Psoas muscle (tissue), 7 donors: ENCODE measurements at regions not wholly inside any gene's neighbourhood (a gene's known extent, or its start where the extent isn't known, plus 50 kb on each side); places are given as distances from the start of the nearest gene placed in this dataset.

Experiments used
- ATAC-seq, 4 donors: fragments of 200-7000 bp; cut with Tn5 transposase; one replicate each; pipeline ENCODE4 v1.9.1; 2020; ENCODE audit warnings: moderate library complexity in 3 of 4, mild to moderate bottlenecking in 2 of 4
- DNase-seq, 2 donors: peaks; one replicate each; pipeline ENCODE4 v3.0.0-alpha.2; 2020
- H3K27ac ChIP-seq: fragments of 200-600 bp; one replicate; pipeline ENCODE4 v1.8.0; 2022
- H3K27me3 ChIP-seq, 3 donors: fragments of 200-600 bp in 1 of 3; one replicate each; pipeline versions ENCODE4 v1.6.1 to v1.8.0; 2013 to 2022; ENCODE audit warnings: low read length in 2 of 3, mild to moderate bottlenecking in 2 of 3, moderate library complexity in 1 of 3; ENCODE audit not compliant: insufficient read depth in 3 of 3
- H3K36me3 ChIP-seq, 2 donors: fragments of 200-600 bp in 1 of 2; one replicate each; pipeline versions ENCODE4 v1.6.1 to v1.8.0; 2013 to 2022; ENCODE audit warnings: low read depth in 1 of 2, mild to moderate bottlenecking in 1 of 2, moderate library complexity in 1 of 2; ENCODE audit not compliant: insufficient read depth in 1 of 2
- H3K4me1 ChIP-seq: fragments of 200-600 bp; one replicate; pipeline ENCODE4 v1.8.0; 2022
- H3K4me3 ChIP-seq: fragments of 200-600 bp; one replicate; pipeline ENCODE4 v1.8.0; 2022; ENCODE audit warnings: mild to moderate bottlenecking
- H3K9me3 ChIP-seq: fragments of 200-600 bp; one replicate; pipeline ENCODE4 v1.8.0; 2022
- CTCF ChIP-seq: fragments of 200-600 bp; IDR thresholded peaks from one replicate; pipeline ENCODE4 v1.8.0; 2022; ENCODE audit warnings: antibody characterized with exemption
- WGBS, 3 donors: extraction: QIAGEN DNeasy Blood & Tissue Kit; methylation state at CpG; one replicate each; pipeline versions ENCODE4 v1.1.6 to v1.1.7; 2013; 5-methylcytosine and 5-hydroxymethylcytosine counted together
- intact Hi-C, 2 donors: fragments of 100-400 bp; cut with DNase I; formaldehyde crosslinking; loops; one replicate each; pipeline versions ENCODE4 v1.11.0 to v1.14.2; 2022
- donor health status: healthy with polysubstance abuse.
- donor health status: DM: no; HTN: no; CAD: no; lungs with moderate emphysema.
- donor health status: Bipolar disorder and iron deficiency.
- donor health status: healthy.
- donor health status: DM: yes; HTN: yes; CAD: no.
- donor health status: DM: no; HTN: no; CAD: no.
- donor health status: DM: yes; HTN: yes; CAD: no.

GRCh38 chr17:5635949-5636348, 51.6 kb upstream of the NLRP1 start:
- H3K36me3 ChIP-seq: no peaks in the 10 kb centered on the region
- H3K4me3 ChIP-seq: no peak overlapping the region
- no peak for ATAC-seq
- intact Hi-C loops: no loop called here
- TF ChIP-seq CTCF: no peak
- peaks cover 0 to 29% (median 2%) of the 10 kb centered on the region in 3 donors for H3K27me3 ChIP-seq
- no peak for DNase-seq
- H3K9me3 ChIP-seq: no peaks in the 10 kb centered on the region
- H3K4me1 ChIP-seq: no peaks in the 10 kb centered on the region
- WGBS, 3 donors: 44 to 55% (median 44%) methylated on average over 3 of the region's 3 CpGs
- H3K27ac ChIP-seq: no peak overlapping the region

- 79 to 85% (median 79%) methylated on average over 2 of the region's 2 CpGs for WGBS, 3 donors
- DNase-seq: no peak
- intact Hi-C loops: no loop called here
Observed at GRCh38 chr17:5638596-5638995, 54.3 kb upstream of the NLRP1 start.

GRCh38 chr17:5640726-5641125, 56.4 kb upstream of the NLRP1 start:
- no peak for ATAC-seq
- H3K4me1 ChIP-seq: no peaks in the 10 kb centered on the region
- intact Hi-C loops: no loop called here
- H3K36me3 ChIP-seq: no peaks in the 10 kb centered on the region
- H3K4me3 ChIP-seq: no peak overlapping the region
- H3K9me3 ChIP-seq: no peaks in the 10 kb centered on the region
- no peak for DNase-seq
- WGBS, 3 donors: 83 to 88% (median 85%) methylated on average over 2 of the region's 2 CpGs
- peaks cover 0 to 11% (median 2%) of the 10 kb centered on the region in 3 donors for H3K27me3 ChIP-seq
- H3K27ac ChIP-seq: no peak overlapping the region
- TF ChIP-seq CTCF: no peak

More at GRCh38 chr17:5638596-5638995, 54.3 kb upstream of the NLRP1 start:
- no peak overlapping the region for H3K4me3 ChIP-seq
- H3K27ac ChIP-seq: no peak overlapping the region
- H3K4me1 ChIP-seq: no peaks in the 10 kb centered on the region
- ATAC-seq: no peak
- no peaks in the 10 kb centered on the region for H3K36me3 ChIP-seq
- no peak for TF ChIP-seq CTCF
- peaks cover 0 to 21% (median 2%) of the 10 kb centered on the region in 3 donors for H3K27me3 ChIP-seq
- no peaks in the 10 kb centered on the region for H3K9me3 ChIP-seq

- Histone ChIP-seq H3K27ac (no peak overlapping the region), H3K4me1 (no peaks in the 10 kb centered on the region), H3K27me3 (peaks cover 0 to 6% (median 2%) of the 10 kb centered on the region in 3 donors), H3K36me3 (no peaks in the 10 kb centered on the region), H3K9me3 (no peaks in the 10 kb centered on the region), H3K4me3 (no peak overlapping the region)
- intact Hi-C loops: no loop called here
- WGBS, 3 donors: 95 to 97% (median 96%) methylated on average over 4 of the region's 4 CpGs
- DNase-seq (no peak), ATAC-seq (no peak)
- no peak for TF ChIP-seq CTCF
Observed at GRCh38 chr17:5642752-5643151, 58.4 kb upstream of the NLRP1 start.

GRCh38 chr17:5644065-5644464, 59.8 kb upstream of the NLRP1 start:
- H3K36me3 ChIP-seq: no peaks in the 10 kb centered on the region
- WGBS, 3 donors: 31 to 41% (median 37%) methylated on average over 3 of the region's 3 CpGs
- no peak for TF ChIP-seq CTCF
- ATAC-seq: peak in 2 of 4 donors; percentile 55 to 72
- H3K9me3 ChIP-seq: no peaks in the 10 kb centered on the region
- intact Hi-C loops: no loop called here
- DNase-seq: no peak
- no peak overlapping the region for H3K27ac ChIP-seq
- H3K27me3 ChIP-seq: peaks cover 0 to 6% (median 0%) of the 10 kb centered on the region in 3 donors
- no peak overlapping the region for H3K4me3 ChIP-seq
- no peaks in the 10 kb centered on the region for H3K4me1 ChIP-seq
